HCT116 (cell line): ENCODE measurements at regions not wholly inside any gene's neighbourhood (a gene's known extent, or its start where the extent isn't known, plus 50 kb on each side); places are given as distances from the start of the nearest gene placed in this dataset.

Experiments used
- ATAC-seq: fragments of 200-7000 bp; cut with Tn5 transposase; 2 replicates; pipeline ENCODE4 v1.9.1; 2020; ENCODE audit warnings: mild to moderate bottlenecking, moderate library complexity
- BruUV-seq: library from RNA; stranded (reverse); fragments of 400-500 nt; replicated peaks from 2 replicates; lab custom pipeline; 2021; lab: Mats Ljungman, UMichigan
- CTCF ChIA-PET: fragments of 300-600 bp; sonication (Branson Sonifier 250); formaldehyde crosslinking; loops from one replicate; lab custom pipeline; 2021; ENCODE audit warnings: antibody characterized with exemption; lab: Charles Lee
- POLR2A ChIA-PET: fragments of 300-600, 350-600 bp; sonication (Branson Sonifier 250); formaldehyde crosslinking; loops from one replicate; lab custom pipeline; 2021; ENCODE audit warnings: antibody characterized with exemption; lab: Charles Lee
- RAD21 ChIA-PET, 2 experiments: fragments of 300-600 bp; sonication (Branson Sonifier 250); formaldehyde crosslinking; loops; one replicate each; lab custom pipeline; 2023; ENCODE audit warnings: low total read pairs in 2 of 2; ENCODE audit not compliant: uncharacterized antibody in 2 of 2, unreplicated experiment in 2 of 2, low non-redundant PET in 1 of 2; lab: Charles Lee
- DNase-seq: peaks from one replicate; pipeline ENCODE4 v3.0.0-alpha.2; 2010; ENCODE audit warnings: low read depth, low spot score
- H2AFZ ChIP-seq: fragments of 200-600 bp; shearing (Covaris generic), sonication (generic); 2 replicates; pipeline ENCODE4 v1.6.1; 2017; ENCODE audit warnings: low read depth, mixed run types, mixed read lengths, antibody characterized with exemption, low read length; ENCODE audit not compliant: poor library complexity, severe bottlenecking
- H3K27ac ChIP-seq: 2 replicates; pipeline ENCODE4 v1.5.1; 2012; ENCODE audit warnings: low read depth, low read length
- H3K27me3 ChIP-seq: fragments of 200-600 bp; sonication (generic); 2 replicates; pipeline ENCODE4 v1.6.1; 2016; ENCODE audit warnings: mixed run types, low read length, mixed read lengths; ENCODE audit not compliant: insufficient read depth
- H3K36me3 ChIP-seq, 2 experiments: fragments of 200-500 bp in 1 of 2; fragments of 200-600 bp in 1 of 2; sonication (Bioruptor generic) in 1 of 2; sonication (generic) in 1 of 2; 2 replicates each; pipeline versions ENCODE4 v1.5.1 to v1.6.1; 2014 to 2016; ENCODE audit warnings: low read length in 2 of 2, inconsistent platforms in 1 of 2, mixed read lengths in 1 of 2, mixed run types in 1 of 2; ENCODE audit not compliant: insufficient read depth in 2 of 2, control insufficient read depth in 1 of 2
- H3K4me1 ChIP-seq, 2 experiments: fragments of 200-600 bp in 1 of 2; sonication (generic) in 1 of 2; 2 replicates each; pipeline versions ENCODE4 v1.5.1 to v1.6.1; 2012 to 2017; ENCODE audit warnings: low read length in 2 of 2, inconsistent platforms in 1 of 2, mild to moderate bottlenecking in 1 of 2, mixed read lengths in 1 of 2, mixed run types in 1 of 2, moderate library complexity in 1 of 2; ENCODE audit not compliant: insufficient read depth in 2 of 2, control insufficient read depth in 1 of 2
- H3K4me2 ChIP-seq: fragments of 200-600 bp; sonication (generic); 2 replicates; pipeline ENCODE4 v1.6.1; 2017; ENCODE audit warnings: mixed run types, low read length, mixed read lengths
- H3K4me3 ChIP-seq, 2 experiments: fragments of 200-600 bp in 1 of 2; sonication (generic) in 1 of 2; replicated peaks in 1 of 2; 2 replicates each; pipeline ENCODE4 v1.5.1; 2011 to 2016; ENCODE audit warnings: low read length in 2 of 2, control low read depth in 1 of 2, low read depth in 1 of 2, mild to moderate bottlenecking in 1 of 2, mixed read lengths in 1 of 2, mixed run types in 1 of 2
- H3K79me2 ChIP-seq: fragments of 200-600 bp; sonication (generic); 2 replicates; pipeline ENCODE4 v1.6.1; 2017; ENCODE audit warnings: mild to moderate bottlenecking, mixed run types, low read length, moderate library complexity, mixed read lengths; ENCODE audit not compliant: insufficient read depth
- H3K9ac ChIP-seq: fragments of 200-600 bp; sonication (generic); 2 replicates; pipeline ENCODE4 v1.6.1; 2016; ENCODE audit warnings: low read length, mixed read lengths
- H3K9me2 ChIP-seq: fragments of 200-600 bp; sonication (generic), shearing (Covaris generic); 2 replicates; pipeline ENCODE4 v1.6.1; 2017; ENCODE audit warnings: mixed run types, mild to moderate bottlenecking, moderate library complexity; ENCODE audit not compliant: insufficient read depth
- H3K9me3 ChIP-seq, 2 experiments: fragments of 200-500 bp in 1 of 2; fragments of 200-600 bp in 1 of 2; sonication (Bioruptor generic) in 1 of 2; sonication (generic) in 1 of 2; 2 replicates each; pipeline ENCODE4 v1.6.1; 2014 to 2017; ENCODE audit warnings: low read length in 2 of 2, mixed read lengths in 2 of 2, inconsistent platforms in 1 of 2, low read depth in 1 of 2, mild to moderate bottlenecking in 1 of 2, mixed run types in 1 of 2, moderate library complexity in 1 of 2; ENCODE audit not compliant: control insufficient read depth in 1 of 2, insufficient read depth in 1 of 2
- H4K20me1 ChIP-seq: fragments of 200-600 bp; sonication (generic), shearing (Covaris generic); 2 replicates; pipeline ENCODE4 v1.6.1; 2017; ENCODE audit warnings: mixed run types, mild to moderate bottlenecking, moderate library complexity; ENCODE audit not compliant: insufficient read depth
- ELF1 ChIP-seq: IDR thresholded peaks from 2 replicates; pipeline ENCODE4 v1.6.1; 2012; ENCODE audit warnings: low read depth, borderline replicate concordance
- EZH2 ChIP-seq: fragments of 200-600 bp; sonication (generic); IDR thresholded peaks from 2 replicates; pipeline ENCODE4 v1.6.1; 2017; ENCODE audit warnings: antibody characterized with exemption, mixed run types
- EZH2phosphoT487 ChIP-seq: fragments of 200-600 bp; IDR thresholded peaks from 2 replicates; pipeline ENCODE4 v1.6.1; 2018; ENCODE audit warnings: antibody characterized with exemption, borderline replicate concordance
- POLR2A ChIP-seq: IDR thresholded peaks from 2 replicates; pipeline ENCODE4 v1.7.0; 2011; ENCODE audit warnings: borderline replicate concordance; ENCODE audit not compliant: insufficient read depth, insufficient read length; ENCODE audit errors: extremely low read depth
- POLR2AphosphoS5 ChIP-seq: IDR thresholded peaks from 2 replicates; pipeline ENCODE4 v1.6.1; 2011; ENCODE audit warnings: mild to moderate bottlenecking, low read depth, low read length, moderate library complexity
- RAD21 ChIP-seq: IDR thresholded peaks from 2 replicates; pipeline ENCODE4 v1.6.1; 2012; ENCODE audit warnings: low read depth, mild to moderate bottlenecking
- SIN3A ChIP-seq: IDR thresholded peaks from 2 replicates; pipeline ENCODE4 v1.6.1; 2012; ENCODE audit warnings: low read depth
- SP1 ChIP-seq: IDR thresholded peaks from 2 replicates; pipeline ENCODE4 v1.6.1; 2012; ENCODE audit warnings: low read depth
- SRF ChIP-seq: IDR thresholded peaks from 2 replicates; pipeline ENCODE4 v1.6.1; 2012; ENCODE audit warnings: low read depth
- TCF7L2 ChIP-seq: IDR thresholded peaks from 2 replicates; pipeline ENCODE4 v1.7.0; 2011; ENCODE audit warnings: borderline replicate concordance, inconsistent platforms; ENCODE audit not compliant: insufficient read depth, insufficient read length; ENCODE audit errors: extremely low read depth
- YY1 ChIP-seq: IDR thresholded peaks from 2 replicates; pipeline ENCODE4 v1.6.1; 2011; ENCODE audit warnings: low read length, low read depth, moderate library complexity, mild to moderate bottlenecking; ENCODE audit not compliant: insufficient replicate concordance; ENCODE audit errors: extremely low read depth
- ZNF274 ChIP-seq: fragments of 200-500 bp; sonication (Bioruptor generic); IDR thresholded peaks from 2 replicates; pipeline ENCODE4 v1.6.1; 2014; ENCODE audit warnings: mild to moderate bottlenecking, low read depth, low read length, inconsistent platforms
- intact Hi-C: fragments of 100-400 bp; cut with micrococcal nuclease; formaldehyde crosslinking; loops from 2 replicates; pipeline ENCODE4 v1.10.0; 2022
- TF ChIP-seq, protein P1 (sequence below): IDR thresholded peaks from 2 replicates; pipeline ENCODE4 v1.6.1; 2012; ENCODE audit warnings: low read depth
- TF ChIP-seq, protein P2 (sequence below): IDR thresholded peaks from 2 replicates; pipeline ENCODE4 v1.6.1; 2012

DNA sequence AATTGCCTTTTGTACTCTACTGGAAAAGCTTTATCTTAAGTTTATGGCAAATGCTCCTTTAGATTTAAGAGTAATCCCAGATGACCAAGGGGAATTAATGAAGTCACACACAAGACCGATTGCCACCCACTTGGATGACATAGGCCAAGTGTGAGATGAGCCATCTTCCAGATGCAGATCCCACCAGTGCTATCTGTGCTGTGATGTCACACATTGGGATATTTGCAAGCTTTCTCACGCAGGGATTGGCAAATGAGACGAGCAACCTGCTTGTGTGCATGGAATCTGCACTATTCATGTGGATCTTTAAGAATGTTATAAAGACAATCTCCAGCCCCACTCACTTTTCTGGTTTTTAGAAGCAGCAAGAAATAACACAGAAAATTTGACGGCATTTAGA lies 602.1 kb upstream of the TMEM132C start:
- TF ChIP-seq ZNF274 (no peak), SRF (no peak)
- TF ChIP-seq, protein P1, sequence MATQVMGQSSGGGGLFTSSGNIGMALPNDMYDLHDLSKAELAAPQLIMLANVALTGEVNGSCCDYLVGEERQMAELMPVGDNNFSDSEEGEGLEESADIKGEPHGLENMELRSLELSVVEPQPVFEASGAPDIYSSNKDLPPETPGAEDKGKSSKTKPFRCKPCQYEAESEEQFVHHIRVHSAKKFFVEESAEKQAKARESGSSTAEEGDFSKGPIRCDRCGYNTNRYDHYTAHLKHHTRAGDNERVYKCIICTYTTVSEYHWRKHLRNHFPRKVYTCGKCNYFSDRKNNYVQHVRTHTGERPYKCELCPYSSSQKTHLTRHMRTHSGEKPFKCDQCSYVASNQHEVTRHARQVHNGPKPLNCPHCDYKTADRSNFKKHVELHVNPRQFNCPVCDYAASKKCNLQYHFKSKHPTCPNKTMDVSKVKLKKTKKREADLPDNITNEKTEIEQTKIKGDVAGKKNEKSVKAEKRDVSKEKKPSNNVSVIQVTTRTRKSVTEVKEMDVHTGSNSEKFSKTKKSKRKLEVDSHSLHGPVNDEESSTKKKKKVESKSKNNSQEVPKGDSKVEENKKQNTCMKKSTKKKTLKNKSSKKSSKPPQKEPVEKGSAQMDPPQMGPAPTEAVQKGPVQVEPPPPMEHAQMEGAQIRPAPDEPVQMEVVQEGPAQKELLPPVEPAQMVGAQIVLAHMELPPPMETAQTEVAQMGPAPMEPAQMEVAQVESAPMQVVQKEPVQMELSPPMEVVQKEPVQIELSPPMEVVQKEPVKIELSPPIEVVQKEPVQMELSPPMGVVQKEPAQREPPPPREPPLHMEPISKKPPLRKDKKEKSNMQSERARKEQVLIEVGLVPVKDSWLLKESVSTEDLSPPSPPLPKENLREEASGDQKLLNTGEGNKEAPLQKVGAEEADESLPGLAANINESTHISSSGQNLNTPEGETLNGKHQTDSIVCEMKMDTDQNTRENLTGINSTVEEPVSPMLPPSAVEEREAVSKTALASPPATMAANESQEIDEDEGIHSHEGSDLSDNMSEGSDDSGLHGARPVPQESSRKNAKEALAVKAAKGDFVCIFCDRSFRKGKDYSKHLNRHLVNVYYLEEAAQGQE: no peak
- Histone ChIP-seq H3K79me2 (no peaks in the 10 kb centered on the region), H3K4me3 (no peak overlapping the region), H3K9me3 (peaks cover 0 to 14% of the 10 kb centered on the region in 2 experiments; a peak in 2 of 4 replicates), H3K4me2 (no peak overlapping the region), H4K20me1 (no peaks in the 10 kb centered on the region), H3K27ac (no peak overlapping the region), H3K9ac (no peak overlapping the region), H3K4me1 (no peaks in the 10 kb centered on the region), H2AFZ (no peak overlapping the region), H3K27me3 (no peaks in the 10 kb centered on the region), H3K36me3 (no peaks in the 10 kb centered on the region), H3K9me2 (no peaks in the 10 kb centered on the region)
- ChIA-PET POLR2A (no interaction called here), CTCF (no interaction called here), RAD21 (no interaction called here)
- BruUV-seq: no TSS peak
- DNase-seq (no peak), ATAC-seq (no peak)
- intact Hi-C loops: no loop called here

DNA sequence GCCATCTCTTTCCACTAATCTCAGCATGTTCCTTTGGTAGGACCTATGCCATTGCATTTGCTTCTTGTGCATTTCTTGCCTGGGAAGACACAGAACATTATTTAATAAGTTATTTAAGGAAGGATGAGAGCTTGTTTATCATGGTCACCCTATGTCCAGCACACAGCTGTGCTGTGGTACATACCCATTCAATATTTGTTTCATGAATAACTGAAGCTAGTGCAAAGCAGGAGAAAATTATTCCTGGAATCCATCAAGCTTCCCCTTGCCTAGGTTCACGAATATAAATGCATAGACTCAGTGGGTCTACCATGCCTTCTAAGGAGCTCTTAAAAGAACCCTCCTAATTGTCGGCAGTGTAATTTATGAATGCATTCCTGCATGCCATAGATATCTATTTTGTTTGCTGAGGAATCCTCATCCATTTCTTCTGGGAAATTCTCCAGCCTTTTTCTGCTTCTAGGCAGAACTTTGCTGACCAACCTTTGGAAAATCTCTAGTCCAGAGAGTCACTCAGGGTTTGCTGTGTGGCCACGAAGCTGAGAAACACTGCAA lies 599.8 kb upstream of the TMEM132C start:
- Histone ChIP-seq H3K36me3 (no peaks in the 10 kb centered on the region), H3K27ac (no peak overlapping the region), H3K4me1 (no peaks in the 10 kb centered on the region), H3K9ac (no peak overlapping the region), H3K79me2 (no peaks in the 10 kb centered on the region), H3K4me3 (no peak overlapping the region), H3K9me2 (no peaks in the 10 kb centered on the region), H3K27me3 (no peaks in the 10 kb centered on the region), H4K20me1 (no peaks in the 10 kb centered on the region), H2AFZ (no peak overlapping the region), H3K4me2 (no peak overlapping the region), H3K9me3 (peaks cover 0 to 14% of the 10 kb centered on the region in 2 experiments; a peak in 2 of 4 replicates)
- ChIA-PET RAD21 (no interaction called here), POLR2A (no interaction called here), CTCF (no interaction called here)
- TF ChIP-seq EZH2: no peak
- no peak for TF ChIP-seq SRF
- no peak for TF ChIP-seq POLR2A
- TF ChIP-seq TCF7L2: no peak
- TF ChIP-seq EZH2phosphoT487: no peak
- TF ChIP-seq YY1: no peak
- TF ChIP-seq ELF1: no peak
- TF ChIP-seq SIN3A: no peak
- TF ChIP-seq ZNF274: no peak
- TF ChIP-seq POLR2AphosphoS5: no peak
- TF ChIP-seq, protein P2, sequence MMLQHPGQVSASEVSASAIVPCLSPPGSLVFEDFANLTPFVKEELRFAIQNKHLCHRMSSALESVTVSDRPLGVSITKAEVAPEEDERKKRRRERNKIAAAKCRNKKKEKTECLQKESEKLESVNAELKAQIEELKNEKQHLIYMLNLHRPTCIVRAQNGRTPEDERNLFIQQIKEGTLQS: no peak
- TF ChIP-seq SP1: no peak
- no peak for TF ChIP-seq RAD21
- BruUV-seq: no TSS peak
- no peak for DNase-seq
- intact Hi-C loops: no loop called here
- no peak for ATAC-seq
